GM12873 (cell line): ENCODE measurements at regions not wholly inside any gene's neighbourhood (a gene's known extent, or its start where the extent isn't known, plus 50 kb on each side); places are given as distances from the start of the nearest gene placed in this dataset.

Experiments used
- CTCF ChIP-seq: IDR thresholded peaks from 2 replicates; pipeline ENCODE4 v1.5.1; 2012; ENCODE audit warnings: low read depth, mild to moderate bottlenecking, moderate library complexity, low read length, control low read depth; ENCODE audit not compliant: insufficient read depth; ENCODE audit errors: missing control alignments

- TF ChIP-seq CTCF = no peak
Measured at GRCh38 chr2:12915787-12916186, 199.1 kb downstream of the TRIB2 start.

GRCh38 chr2:12918138-12918834 is 201.6 kb downstream of the TRIB2 start:
- TF ChIP-seq CTCF = no peak

- TF ChIP-seq CTCF = no peak
Measured at GRCh38 chr2:12918835-12919445, 202.2 kb downstream of the TRIB2 start.

GRCh38 chr2:12921321-12921720 is 204.6 kb downstream of the TRIB2 start:
- TF ChIP-seq CTCF = no peak

GRCh38 chr2:12923907-12924610 is 207.3 kb downstream of the TRIB2 start:
- TF ChIP-seq CTCF = no peak

- TF ChIP-seq CTCF = no peak
Measured at GRCh38 chr2:12928197-12928774, 211.6 kb downstream of the TRIB2 start.

GRCh38 chr2:12928775-12929401 is 212.2 kb downstream of the TRIB2 start:
- no peak for TF ChIP-seq CTCF
